WTC11 (cell line): ENCODE measurements at regions not wholly inside any gene's neighbourhood (a gene's known extent, or its start where the extent isn't known, plus 50 kb on each side); places are given as distances from the start of the nearest gene placed in this dataset.

Source experiments
- ATAC-seq: fragments of 200-7000 bp; cut with Tn5 transposase; 2 replicates; pipeline ENCODE4 v1.10.0; 2021; ENCODE audit warnings: mild to moderate bottlenecking, moderate library complexity
- CTCF ChIA-PET: fragments of 300-600 bp; sonication (Branson Sonifier 250); formaldehyde crosslinking; loops from one replicate; lab custom pipeline; 2021; ENCODE audit warnings: antibody characterized with exemption; lab: Charles Lee
- POLR2A ChIA-PET: fragments of 350-600 bp; sonication (Branson Sonifier 250); formaldehyde crosslinking; loops from one replicate; lab custom pipeline; 2021; ENCODE audit warnings: antibody characterized with exemption; lab: Charles Lee
- DNase-seq: peaks from one replicate; pipeline ENCODE4 v3.0.0; 2021; ENCODE audit warnings: low spot score
- H3K27ac Mint-ChIP-seq: 2 replicates; pipeline ENCODE4 v1.8.0; 2021; ENCODE audit warnings: mixed read lengths
- H3K27me3 Mint-ChIP-seq: 2 replicates; pipeline ENCODE4 v1.8.0; 2021; ENCODE audit warnings: low read depth, mild to moderate bottlenecking, moderate library complexity, mixed read lengths
- H3K36me3 Mint-ChIP-seq: 2 replicates; pipeline ENCODE4 v1.8.0; 2021; ENCODE audit warnings: mixed read lengths
- H3K4me1 Mint-ChIP-seq: 2 replicates; pipeline ENCODE4 v1.8.0; 2022; ENCODE audit warnings: mixed read lengths
- H3K4me3 Mint-ChIP-seq: 2 replicates; pipeline ENCODE4 v1.8.0; 2021; ENCODE audit warnings: mild to moderate bottlenecking, moderate library complexity, mixed read lengths
- H3K9me3 Mint-ChIP-seq: 2 replicates; pipeline ENCODE4 v1.8.0; 2021; ENCODE audit warnings: mixed read lengths
- ARID4B ChIP-seq: sonication (generic); formaldehyde crosslinking; IDR thresholded peaks from 2 replicates; pipeline ENCODE4 v1.8.0; 2023; ENCODE audit warnings: missing genetic modification reagents, mild to moderate bottlenecking, borderline replicate concordance
- CBFB ChIP-seq: sonication (generic); formaldehyde crosslinking; IDR thresholded peaks from 2 replicates; pipeline ENCODE4 v1.8.1; 2022; ENCODE audit warnings: mild to moderate bottlenecking, low read depth, missing genetic modification reagents
- CDX4 ChIP-seq: fragments of 250-450 bp; sonication (Bioruptor Pico); IDR thresholded peaks from 2 replicates; pipeline ENCODE4 v1.9.0; 2021; ENCODE audit warnings: moderate library complexity, mild to moderate bottlenecking, inconsistent platforms, borderline replicate concordance
- CREM ChIP-seq: sonication (generic); formaldehyde crosslinking; IDR thresholded peaks from 2 replicates; pipeline ENCODE4 v1.8.1; 2022; ENCODE audit warnings: mild to moderate bottlenecking, missing genetic modification reagents, moderate library complexity
- EMX1 ChIP-seq: fragments of 250-450 bp; sonication (Bioruptor Pico); IDR thresholded peaks from 2 replicates; pipeline ENCODE4 v1.8.0; 2021; ENCODE audit warnings: mild to moderate bottlenecking
- ETV6 ChIP-seq: sonication (generic); formaldehyde crosslinking; IDR thresholded peaks from 2 replicates; pipeline ENCODE4 v1.8.1; 2022; ENCODE audit warnings: mild to moderate bottlenecking, missing genetic modification reagents
- MLX ChIP-seq: sonication (generic); formaldehyde crosslinking; IDR thresholded peaks from 2 replicates; pipeline ENCODE4 v1.8.1; 2023; ENCODE audit warnings: mild to moderate bottlenecking, missing genetic modification reagents, moderate library complexity
- PRDM15 ChIP-seq: sonication (generic); formaldehyde crosslinking; IDR thresholded peaks from 2 replicates; pipeline ENCODE4 v1.8.0; 2022; ENCODE audit warnings: missing genetic modification reagents
- TP53 ChIP-seq: sonication (generic); formaldehyde crosslinking; IDR thresholded peaks from 2 replicates; pipeline ENCODE4 v1.8.1; 2023; ENCODE audit warnings: mild to moderate bottlenecking, missing genetic modification reagents
- USF2 ChIP-seq: sonication (generic); formaldehyde crosslinking; IDR thresholded peaks from 2 replicates; pipeline ENCODE4 v1.8.1; 2023; ENCODE audit warnings: mild to moderate bottlenecking, missing genetic modification reagents, moderate library complexity
- ZNF219 ChIP-seq: sonication (generic); formaldehyde crosslinking; IDR thresholded peaks from 2 replicates; pipeline ENCODE4 v1.8.0; 2023; ENCODE audit warnings: missing genetic modification reagents, mild to moderate bottlenecking, borderline replicate concordance
- ZNF416 ChIP-seq: fragments of 250-450 bp; sonication (Bioruptor Pico); IDR thresholded peaks from 2 replicates; pipeline ENCODE4 v1.9.0; 2021; ENCODE audit warnings: mild to moderate bottlenecking, inconsistent platforms
- TF ChIP-seq, protein P1 (sequence below): sonication (generic); formaldehyde crosslinking; IDR thresholded peaks from 2 replicates; pipeline ENCODE4 v1.8.0; 2023; ENCODE audit warnings: missing genetic modification reagents
- TF ChIP-seq, protein P2 (sequence below): sonication (generic); formaldehyde crosslinking; IDR thresholded peaks from 2 replicates; pipeline ENCODE4 v1.8.1; 2023; ENCODE audit warnings: mild to moderate bottlenecking, moderate library complexity, missing genetic modification reagents

DNA sequence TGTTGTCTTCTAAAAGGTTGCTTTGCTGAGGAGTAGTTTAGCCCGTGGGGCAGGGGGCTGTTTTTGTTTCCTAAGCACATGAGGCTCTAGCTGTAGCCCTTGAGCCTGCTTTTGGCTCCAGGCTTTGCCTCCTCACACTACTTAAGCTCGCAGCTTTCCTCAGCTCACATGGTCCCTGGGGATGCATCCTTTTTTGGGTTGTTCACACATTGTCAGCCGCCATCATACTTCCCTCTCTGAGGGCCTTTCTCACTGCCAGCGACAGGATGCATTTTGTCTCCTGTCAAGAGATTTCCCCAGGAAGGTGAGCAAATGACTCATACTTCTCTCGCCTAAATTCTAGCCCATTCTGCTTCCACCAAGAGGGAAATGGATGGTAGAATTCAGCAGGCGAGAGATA is 279.5 kb upstream of the PKDCC start:
- peaks cover 3% of the 10 kb centered on the region; the same call in 1 of the 2 replicates for H3K9me3 Mint-ChIP-seq
- no peak overlapping the region for H3K4me3 Mint-ChIP-seq

More for the DNA sequence above, 279.5 kb upstream of the PKDCC start:
- H3K4me1 Mint-ChIP-seq, result peaks cover 2% of the 10 kb centered on the region
- TF ChIP-seq TP53 (CRISPR knock-in tag) (no peak), USF2 (CRISPR knock-in tag) (no peak), ARID4B (no peak), EMX1 (CRISPR knock-in tag) (no peak), ZNF219 (CRISPR knock-in tag) (no peak), ETV6 (no peak), MLX (no peak), CDX4 (CRISPR knock-in tag) (no peak), CREM (CRISPR knock-in tag) (no peak), PRDM15 (CRISPR knock-in tag) (no peak), CBFB (CRISPR knock-in tag) (no peak), ZNF416 (CRISPR knock-in tag) (no peak)
- TF ChIP-seq, protein P1, sequence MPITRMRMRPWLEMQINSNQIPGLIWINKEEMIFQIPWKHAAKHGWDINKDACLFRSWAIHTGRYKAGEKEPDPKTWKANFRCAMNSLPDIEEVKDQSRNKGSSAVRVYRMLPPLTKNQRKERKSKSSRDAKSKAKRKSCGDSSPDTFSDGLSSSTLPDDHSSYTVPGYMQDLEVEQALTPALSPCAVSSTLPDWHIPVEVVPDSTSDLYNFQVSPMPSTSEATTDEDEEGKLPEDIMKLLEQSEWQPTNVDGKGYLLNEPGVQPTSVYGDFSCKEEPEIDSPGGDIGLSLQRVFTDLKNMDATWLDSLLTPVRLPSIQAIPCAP (CRISPR knock-in tag), result no peak
- TF ChIP-seq, protein P2, sequence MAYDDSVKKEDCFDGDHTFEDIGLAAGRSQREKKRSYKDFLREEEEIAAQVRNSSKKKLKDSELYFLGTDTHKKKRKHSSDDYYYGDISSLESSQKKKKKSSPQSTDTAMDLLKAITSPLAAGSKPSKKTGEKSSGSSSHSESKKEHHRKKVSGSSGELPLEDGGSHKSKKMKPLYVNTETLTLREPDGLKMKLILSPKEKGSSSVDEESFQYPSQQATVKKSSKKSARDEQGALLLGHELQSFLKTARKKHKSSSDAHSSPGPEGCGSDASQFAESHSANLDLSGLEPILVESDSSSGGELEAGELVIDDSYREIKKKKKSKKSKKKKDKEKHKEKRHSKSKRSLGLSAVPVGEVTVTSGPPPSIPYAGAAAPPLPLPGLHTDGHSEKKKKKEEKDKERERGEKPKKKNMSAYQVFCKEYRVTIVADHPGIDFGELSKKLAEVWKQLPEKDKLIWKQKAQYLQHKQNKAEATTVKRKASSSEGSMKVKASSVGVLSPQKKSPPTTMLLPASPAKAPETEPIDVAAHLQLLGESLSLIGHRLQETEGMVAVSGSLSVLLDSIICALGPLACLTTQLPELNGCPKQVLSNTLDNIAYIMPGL (CRISPR knock-in tag), result no peak
- H3K27me3 Mint-ChIP-seq, result no peaks in the 10 kb centered on the region
- POLR2A ChIA-PET, result no interaction called here
- H3K27ac Mint-ChIP-seq, result no peak overlapping the region
- CTCF ChIA-PET, result interaction anchor here (1.3 kb wide), 1 partner anchor 69 kb away, joined by 3 read pairs; no protein-coding TSS in a partner anchor
- no peaks in the 10 kb centered on the region for H3K36me3 Mint-ChIP-seq
- ATAC-seq, result no peak
- DNase-seq, result no peak
